Activated T-helper 1 cell treated with anti-CD3 and anti-CD28 coated beads, Interleukin-12 subunit alpha, Interleukin-12 subunit beta, Interleukin-2, Interleukin-4 antibody, amounts not matched to agents 30 ng/mL and 10 ng/mL and 1 ng/mL, durations not matched to agents 14 hours and 24 hours and 36 hours (primary cell): ENCODE measurements at regions not wholly inside any gene's neighbourhood (a gene's known extent, or its start where the extent isn't known, plus 50 kb on each side); places are given as distances from the start of the nearest gene placed in this dataset.

ENCODE experiments used
- DNase-seq: peaks from one replicate; pipeline ENCODE4 v3.0.0; 2021; ENCODE audit warnings: low spot score
- H3K27ac Mint-ChIP-seq: one replicate; pipeline ENCODE4 v1.8.0; 2021; ENCODE audit warnings: mild to moderate bottlenecking, mixed read lengths
- H3K27me3 Mint-ChIP-seq: one replicate; pipeline ENCODE4 v1.8.0; 2022; ENCODE audit warnings: mild to moderate bottlenecking, moderate library complexity, mixed read lengths; ENCODE audit not compliant: insufficient read depth
- H3K36me3 Mint-ChIP-seq: one replicate; pipeline ENCODE4 v1.8.0; 2021; ENCODE audit warnings: low read depth, mixed read lengths
- H3K4me1 Mint-ChIP-seq: one replicate; pipeline ENCODE4 v1.8.0; 2021; ENCODE audit warnings: low read depth, mixed read lengths
- H3K4me3 Mint-ChIP-seq: one replicate; pipeline ENCODE4 v1.8.0; 2021; ENCODE audit warnings: mild to moderate bottlenecking, moderate library complexity, mixed read lengths
- H3K9me3 Mint-ChIP-seq: one replicate; pipeline ENCODE4 v1.8.0; 2021; ENCODE audit warnings: mixed read lengths
- intact Hi-C: fragments of 100-400 bp; cut with micrococcal nuclease; formaldehyde crosslinking; loops from one replicate; pipeline ENCODE4 v1.15.1; 2024

GRCh38 chr22:47395481-47395880, 633.0 kb downstream of the TBC1D22A start:
- Mint-ChIP-seq H3K4me1 (no peaks in the 10 kb centered on the region), H3K36me3 (no peaks in the 10 kb centered on the region), H3K9me3 (no peaks in the 10 kb centered on the region), H3K4me3 (no peak overlapping the region), H3K27me3 (no peaks in the 10 kb centered on the region), H3K27ac (no peak overlapping the region)
- intact Hi-C loops, result no loop called here
- DNase-seq, result no peak

DNA sequence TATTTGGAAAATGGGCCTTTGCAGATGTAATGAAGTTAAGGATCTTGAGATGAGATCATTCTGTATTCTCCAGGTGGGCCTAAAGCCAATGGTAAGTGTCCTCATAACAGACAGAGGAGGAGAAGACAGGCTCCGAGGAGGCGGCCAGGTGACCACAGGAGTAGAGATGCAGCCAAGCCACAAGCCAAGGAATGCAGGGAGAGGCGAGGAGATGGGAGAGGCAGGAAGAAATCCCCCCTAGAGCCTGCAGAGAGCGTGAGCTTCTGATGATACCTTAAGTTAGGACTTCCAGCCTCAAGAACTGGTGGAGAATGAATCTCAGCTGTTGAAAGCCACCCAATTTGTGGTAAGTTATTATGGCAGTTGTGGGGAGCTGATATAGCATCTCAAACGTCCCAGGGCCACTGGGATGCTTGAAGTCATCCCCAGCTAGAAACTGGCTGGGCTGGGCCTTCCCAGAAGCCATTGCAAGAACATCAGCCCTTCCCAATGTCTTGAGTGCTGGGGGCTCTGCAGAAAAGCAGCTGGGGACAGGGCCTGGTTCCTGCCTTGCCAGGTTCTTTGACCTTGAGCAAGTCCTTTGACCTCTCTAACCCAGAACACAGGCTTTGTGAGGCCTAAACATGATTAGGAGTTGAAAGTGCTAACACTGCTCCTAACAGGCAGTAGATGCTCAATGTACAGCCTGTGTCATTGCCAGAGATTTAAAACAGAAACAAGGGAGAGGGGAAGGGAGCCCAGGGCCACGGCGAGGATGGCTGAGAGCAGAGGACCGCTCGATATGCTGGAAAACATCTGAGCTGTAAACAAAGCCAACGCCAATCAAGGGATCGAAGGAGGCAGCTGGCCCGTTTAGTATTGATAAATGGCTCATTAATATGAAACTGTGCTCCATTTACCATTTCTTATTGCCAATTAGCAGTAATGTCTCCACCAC, 632.3 kb downstream of the TBC1D22A start:
- DNase-seq, result no peak
- no peaks in the 10 kb centered on the region for H3K36me3 Mint-ChIP-seq
- H3K4me1 Mint-ChIP-seq, result no peaks in the 10 kb centered on the region
- H3K9me3 Mint-ChIP-seq, result no peaks in the 10 kb centered on the region
- no peak overlapping the region for H3K27ac Mint-ChIP-seq
- no peak overlapping the region for H3K4me3 Mint-ChIP-seq
- no peaks in the 10 kb centered on the region for H3K27me3 Mint-ChIP-seq
- intact Hi-C loops, result no loop called here

- Mint-ChIP-seq H3K27ac (no peak overlapping the region), H3K36me3 (no peaks in the 10 kb centered on the region), H3K27me3 (no peaks in the 10 kb centered on the region), H3K4me1 (no peaks in the 10 kb centered on the region), H3K4me3 (no peak overlapping the region), H3K9me3 (no peaks in the 10 kb centered on the region)
- no peak for DNase-seq
- intact Hi-C loops, result no loop called here
Measured at GRCh38 chr22:47393191-47393590, 630.7 kb downstream of the TBC1D22A start.

- intact Hi-C loops, result no loop called here
- H3K9me3 Mint-ChIP-seq, result no peaks in the 10 kb centered on the region
- H3K36me3 Mint-ChIP-seq, result no peaks in the 10 kb centered on the region
- H3K27ac Mint-ChIP-seq, result no peak overlapping the region
- no peaks in the 10 kb centered on the region for H3K27me3 Mint-ChIP-seq
- no peak overlapping the region for H3K4me3 Mint-ChIP-seq
- DNase-seq, result no peak
- no peaks in the 10 kb centered on the region for H3K4me1 Mint-ChIP-seq
Measured at GRCh38 chr22:47392729-47393128, 630.3 kb downstream of the TBC1D22A start.

- intact Hi-C loops, result no loop called here
- H3K4me1 Mint-ChIP-seq, result no peaks in the 10 kb centered on the region
- no peak for DNase-seq
- H3K27me3 Mint-ChIP-seq, result no peaks in the 10 kb centered on the region
- H3K36me3 Mint-ChIP-seq, result no peaks in the 10 kb centered on the region
- no peaks in the 10 kb centered on the region for H3K9me3 Mint-ChIP-seq
- no peak overlapping the region for H3K27ac Mint-ChIP-seq
- H3K4me3 Mint-ChIP-seq, result no peak overlapping the region
Measured at GRCh38 chr22:47392054-47392347, 629.6 kb downstream of the TBC1D22A start.

GRCh38 chr22:47391169-47392053, 629.0 kb downstream of the TBC1D22A start:
- Mint-ChIP-seq H3K4me1 (no peaks in the 10 kb centered on the region), H3K9me3 (no peaks in the 10 kb centered on the region), H3K36me3 (no peaks in the 10 kb centered on the region)

GRCh38 chr22:47390026-47390970, 627.8 kb downstream of the TBC1D22A start:
- H3K36me3 Mint-ChIP-seq, result no peaks in the 10 kb centered on the region
- no peaks in the 10 kb centered on the region for H3K9me3 Mint-ChIP-seq
- H3K27ac Mint-ChIP-seq, result no peak overlapping the region

More at GRCh38 chr22:47391169-47392053, 629.0 kb downstream of the TBC1D22A start:
- no peak overlapping the region for H3K27ac Mint-ChIP-seq
- DNase-seq, result no peak
- no peaks in the 10 kb centered on the region for H3K27me3 Mint-ChIP-seq
- H3K4me3 Mint-ChIP-seq, result no peak overlapping the region
- intact Hi-C loops, result no loop called here

DNA sequence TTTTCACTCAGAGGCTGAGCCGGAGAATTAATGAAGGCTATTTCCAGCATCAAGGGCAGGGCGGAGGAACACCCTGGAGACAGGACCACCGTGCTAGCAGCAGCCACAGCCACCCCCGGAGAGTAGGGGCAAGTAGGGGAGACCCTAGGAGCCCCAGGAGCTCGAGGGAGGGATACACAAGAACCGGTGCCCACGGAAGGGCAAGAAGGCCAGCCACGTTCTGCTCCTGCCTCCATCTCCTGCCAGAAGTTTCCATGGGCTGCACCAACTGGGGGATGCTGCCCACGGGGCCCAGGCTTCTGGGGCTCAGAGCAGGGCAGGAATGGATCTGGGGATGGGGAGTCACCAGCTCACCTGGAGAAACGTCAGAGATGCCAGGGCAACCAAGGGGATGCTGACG, 626.8 kb downstream of the TBC1D22A start:
- Mint-ChIP-seq H3K9me3 (no peaks in the 10 kb centered on the region), H3K4me3 (no peak overlapping the region), H3K27ac (no peak overlapping the region), H3K27me3 (no peaks in the 10 kb centered on the region), H3K36me3 (no peaks in the 10 kb centered on the region), H3K4me1 (no peaks in the 10 kb centered on the region)
- no peak for DNase-seq
- intact Hi-C loops, result no loop called here

More at GRCh38 chr22:47390026-47390970, 627.8 kb downstream of the TBC1D22A start:
- no peaks in the 10 kb centered on the region for H3K4me1 Mint-ChIP-seq
- DNase-seq, result no peak
- intact Hi-C loops, result no loop called here
- no peak overlapping the region for H3K4me3 Mint-ChIP-seq
- H3K27me3 Mint-ChIP-seq, result no peaks in the 10 kb centered on the region

- Mint-ChIP-seq H3K9me3 (no peaks in the 10 kb centered on the region), H3K27ac (no peak overlapping the region), H3K27me3 (no peaks in the 10 kb centered on the region), H3K4me1 (no peaks in the 10 kb centered on the region), H3K4me3 (no peak overlapping the region), H3K36me3 (no peaks in the 10 kb centered on the region)
- intact Hi-C loops, result no loop called here
- no peak for DNase-seq
Measured at GRCh38 chr22:47388778-47389177, 626.3 kb downstream of the TBC1D22A start.

- intact Hi-C loops, result no loop called here
- no peaks in the 10 kb centered on the region for H3K9me3 Mint-ChIP-seq
- H3K27ac Mint-ChIP-seq, result no peak overlapping the region
- no peaks in the 10 kb centered on the region for H3K36me3 Mint-ChIP-seq
- H3K4me1 Mint-ChIP-seq, result no peaks in the 10 kb centered on the region
- H3K4me3 Mint-ChIP-seq, result no peak overlapping the region
- no peak for DNase-seq
- no peaks in the 10 kb centered on the region for H3K27me3 Mint-ChIP-seq
Measured at GRCh38 chr22:47388331-47388730, 625.9 kb downstream of the TBC1D22A start.

DNA sequence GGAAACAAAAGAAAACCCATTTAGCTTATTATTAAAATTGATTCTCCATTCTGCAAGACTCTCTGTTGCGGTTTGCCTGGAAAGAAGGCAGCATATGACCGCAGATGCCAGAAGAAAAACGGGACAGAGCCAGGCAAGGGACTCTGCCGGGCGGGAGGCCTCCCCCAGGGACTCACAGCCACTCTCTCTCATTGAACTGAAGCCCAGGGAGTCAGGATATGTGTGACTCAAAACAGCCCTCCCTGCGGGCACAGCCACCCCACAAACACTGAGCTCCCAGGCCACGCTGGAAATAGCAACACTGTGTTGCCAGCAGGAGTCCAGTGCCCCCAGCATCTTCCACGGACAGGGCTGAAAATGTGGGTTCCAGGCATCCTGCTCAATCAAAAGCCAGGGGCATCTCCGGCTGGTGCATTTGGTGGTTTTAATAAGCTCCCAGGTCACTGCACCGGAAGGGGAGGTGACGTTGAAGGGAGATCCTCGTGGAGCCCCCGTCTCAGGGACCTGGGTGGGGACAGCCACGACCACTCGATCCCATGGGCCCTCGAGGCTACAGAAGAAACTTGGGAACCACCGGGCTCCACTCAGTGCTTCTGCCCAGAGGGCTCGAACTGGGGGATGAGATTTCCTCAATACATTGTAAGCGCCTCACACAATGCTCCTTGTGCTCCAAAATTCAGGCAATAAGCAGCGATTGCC, 624.5 kb downstream of the TBC1D22A start:
- intact Hi-C loops, result no loop called here
- H3K27me3 Mint-ChIP-seq, result no peaks in the 10 kb centered on the region
- H3K4me3 Mint-ChIP-seq, result no peak overlapping the region
- no peaks in the 10 kb centered on the region for H3K36me3 Mint-ChIP-seq
- no peak overlapping the region for H3K27ac Mint-ChIP-seq
- no peaks in the 10 kb centered on the region for H3K9me3 Mint-ChIP-seq
- H3K4me1 Mint-ChIP-seq, result no peaks in the 10 kb centered on the region
- DNase-seq, result no peak

DNA sequence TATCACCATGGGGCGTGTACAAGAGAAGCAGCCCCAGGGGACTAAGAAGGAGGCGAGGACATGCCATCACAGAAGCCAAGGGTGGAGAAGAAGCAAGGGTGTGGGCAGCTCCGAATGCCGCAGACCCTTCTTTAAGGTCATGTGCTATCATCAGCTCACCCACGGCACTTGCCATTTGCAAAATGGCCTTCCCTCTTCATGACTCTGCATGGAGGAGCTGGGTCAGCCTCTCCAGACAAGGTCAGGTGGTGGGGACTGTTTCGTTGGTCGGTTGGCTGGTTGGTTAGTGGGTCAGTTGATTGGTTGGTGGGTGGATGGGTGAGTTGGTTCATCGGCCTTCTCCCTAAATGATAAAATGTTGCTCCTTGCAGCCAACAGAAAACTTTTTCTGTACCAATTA, 622.5 kb downstream of the TBC1D22A start:
- H3K27ac Mint-ChIP-seq, result no peak overlapping the region
- H3K36me3 Mint-ChIP-seq, result no peaks in the 10 kb centered on the region
- no peak overlapping the region for H3K4me3 Mint-ChIP-seq
- no peaks in the 10 kb centered on the region for H3K27me3 Mint-ChIP-seq
- H3K4me1 Mint-ChIP-seq, result no peaks in the 10 kb centered on the region
- intact Hi-C loops, result no loop called here
- DNase-seq, result no peak
- H3K9me3 Mint-ChIP-seq, result no peaks in the 10 kb centered on the region
